HG02884 (cell line): ENCODE measurements at regions not wholly inside any gene's neighbourhood (a gene's known extent, or its start where the extent isn't known, plus 50 kb on each side); places are given as distances from the start of the nearest gene placed in this dataset.
"Not testable (repeated sequence)": the region's sequence is repeated elsewhere in the genome, so short reads cannot be mapped to it uniquely, and the experiment has no call there.

Experiments
- ATAC-seq: cut with Tn5 transposase; IDR thresholded peaks from one replicate; pipeline ENCODE4 v1.9.1; 2021; ENCODE audit warnings: mild to moderate bottlenecking, moderate library complexity; ENCODE audit not compliant: unreplicated experiment

DNA sequence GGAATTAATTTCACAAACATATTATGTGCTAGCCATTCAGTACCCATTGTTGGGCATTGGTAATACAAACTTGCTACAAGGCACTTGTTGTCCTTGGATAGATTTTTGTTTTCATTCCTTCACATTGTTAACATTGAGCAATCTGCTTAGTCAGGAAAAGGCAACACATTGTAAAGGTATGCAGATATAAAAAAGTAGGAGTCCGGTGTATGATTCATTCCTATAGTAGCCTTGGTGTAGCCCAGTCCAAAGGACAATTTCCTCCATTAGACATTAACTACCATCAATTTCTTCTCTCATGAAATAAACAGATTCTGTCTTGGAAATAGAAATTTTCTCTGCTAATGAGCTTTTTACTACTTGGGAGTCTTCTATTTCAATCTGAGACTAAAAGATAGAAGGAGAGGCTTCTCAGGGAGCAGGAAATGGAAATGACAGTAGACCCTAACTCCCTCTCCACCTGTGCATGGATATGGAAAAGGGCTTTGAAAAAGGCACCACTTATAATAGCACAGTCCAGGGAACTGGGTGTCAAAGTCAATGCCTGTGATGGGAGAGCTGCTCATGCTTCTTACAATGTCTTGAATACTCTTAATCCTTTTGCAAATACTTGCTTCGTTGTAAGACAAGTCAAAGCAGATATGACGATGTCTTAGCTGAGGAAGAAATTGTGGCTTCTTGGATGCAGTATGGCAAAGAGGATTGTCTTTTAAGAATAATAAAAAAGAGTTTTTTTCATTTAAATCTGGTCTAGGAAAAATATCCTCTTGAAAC, 369.4 kb upstream of the CITED2 start:
- no peak for ATAC-seq

DNA sequence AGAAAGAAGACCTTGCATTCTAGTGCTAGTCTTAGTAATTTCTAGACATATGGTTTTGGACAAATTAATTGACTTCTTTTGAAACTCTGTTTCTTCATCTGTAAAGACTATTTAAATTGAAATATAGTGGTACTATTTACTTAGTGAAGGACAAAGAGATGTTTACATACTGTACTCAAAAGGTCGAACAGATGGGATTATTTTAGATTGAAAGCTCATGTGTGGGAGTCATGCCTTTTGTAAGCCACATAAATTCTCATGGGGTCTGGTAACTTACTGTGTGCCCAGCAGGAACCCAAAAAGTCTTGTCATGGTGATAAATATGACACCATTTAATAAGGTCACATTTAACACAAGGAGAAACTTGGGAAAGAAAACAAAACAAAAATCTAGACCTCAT, 368.2 kb upstream of the CITED2 start:
- no peak for ATAC-seq

DNA sequence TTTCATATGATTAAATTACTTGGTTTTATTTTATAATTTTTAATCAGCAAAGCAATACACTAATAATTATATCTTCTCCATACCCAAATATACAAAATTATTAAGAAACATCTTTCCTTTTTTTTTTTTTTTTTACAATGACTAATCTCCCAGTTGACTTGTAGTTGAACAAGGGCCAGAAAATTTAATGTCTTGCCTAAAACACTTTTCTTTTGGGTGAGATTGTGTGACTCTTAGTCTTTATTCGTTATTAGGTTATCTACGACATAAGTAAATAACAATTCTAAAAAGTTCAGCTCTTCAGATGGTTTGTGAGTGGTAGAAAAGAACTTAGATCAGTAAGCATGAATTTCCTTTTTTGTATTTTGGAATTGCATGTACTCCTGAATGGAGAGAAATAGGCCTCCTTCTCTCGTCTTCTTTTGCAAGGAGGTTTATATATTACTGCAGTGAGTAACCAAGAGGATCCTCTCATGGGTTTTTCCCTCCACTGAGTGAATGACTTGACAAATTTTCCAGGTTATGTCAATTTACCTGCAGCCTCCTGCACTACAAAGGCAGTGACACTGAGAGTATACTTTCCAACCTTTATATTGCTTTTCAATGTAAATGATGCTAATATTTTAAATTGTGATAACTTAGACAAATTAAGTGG, 364.5 kb upstream of the CITED2 start:
- ATAC-seq: no peak

GRCh38 chr6:139736325-139736906, 362.0 kb upstream of the CITED2 start:
- ATAC-seq: peak; percentile 87

DNA sequence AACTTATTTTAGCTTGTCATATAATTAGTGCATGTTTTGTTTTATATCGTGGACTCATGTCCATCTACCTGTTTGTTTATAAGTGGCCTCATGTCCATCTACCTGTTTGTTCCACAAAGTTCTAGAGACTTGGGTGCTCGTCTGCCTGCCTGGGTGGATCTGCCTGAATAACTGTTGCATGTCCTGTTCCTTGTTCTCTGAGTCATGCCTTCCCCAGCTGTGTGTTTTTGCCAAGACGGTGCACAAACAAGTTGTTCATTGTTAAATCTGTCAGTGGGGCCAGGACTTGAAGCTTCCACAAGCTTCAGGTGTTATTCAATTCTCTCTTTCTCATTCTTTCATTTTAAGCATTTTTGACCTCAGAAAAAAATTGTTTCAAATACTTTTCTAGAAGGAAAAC, 358.0 kb upstream of the CITED2 start:
- ATAC-seq: no peak

- ATAC-seq: peak; percentile 44
Measured at GRCh38 chr6:139730340-139730974, 356.0 kb upstream of the CITED2 start.

DNA sequence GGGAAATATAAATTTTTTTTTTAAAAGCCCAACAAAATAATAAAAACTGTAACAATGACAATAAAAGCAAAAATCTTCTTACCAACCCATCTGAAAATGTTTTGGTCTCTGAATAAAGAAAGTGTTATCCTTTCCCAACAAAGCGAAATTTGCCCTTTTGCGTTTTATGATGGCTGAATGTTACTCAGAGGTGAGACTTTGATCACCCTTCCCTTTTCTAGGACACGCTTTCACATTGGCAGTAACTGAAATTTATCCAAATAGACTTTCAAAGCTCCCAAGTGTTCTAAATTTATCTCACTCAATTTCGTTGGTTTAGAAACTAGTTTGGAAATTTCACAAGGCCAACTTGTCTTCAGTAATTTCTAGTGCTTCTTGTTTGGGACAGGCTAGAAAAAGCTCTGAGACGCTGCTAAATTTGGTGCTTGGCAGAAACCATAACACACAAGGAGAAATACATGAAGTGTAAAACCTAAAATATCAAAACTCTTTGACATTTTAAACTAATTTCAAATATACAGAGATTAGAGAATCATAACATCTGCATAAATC, 354.5 kb upstream of the CITED2 start:
- ATAC-seq: no peak

DNA sequence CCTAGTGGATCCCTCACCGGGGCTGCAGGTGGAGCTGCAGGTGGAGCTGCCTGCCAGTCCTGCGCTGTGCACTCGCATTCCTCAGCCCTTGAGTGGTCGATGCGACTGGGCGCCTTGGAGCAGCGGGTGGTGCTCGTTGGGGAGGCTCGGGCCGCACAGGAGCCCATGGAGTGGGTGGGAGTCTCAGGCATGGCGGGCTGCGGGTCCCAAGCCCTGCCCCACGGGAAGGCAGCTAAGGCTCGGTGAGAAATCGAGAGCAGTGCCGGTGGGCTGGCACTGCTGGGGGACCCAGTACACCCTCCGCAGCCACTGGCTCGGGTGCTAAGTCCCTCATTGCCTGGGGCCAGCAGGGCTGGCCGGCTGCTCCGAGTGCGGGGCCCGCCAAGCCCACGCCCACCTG, 351.8 kb upstream of the CITED2 start:
- ATAC-seq: not testable (repeated sequence)

- no peak for ATAC-seq
Measured at GRCh38 chr6:139722530-139722929, 348.1 kb upstream of the CITED2 start.

- ATAC-seq: no peak
Measured at GRCh38 chr6:139721954-139722353, 347.5 kb upstream of the CITED2 start.

DNA sequence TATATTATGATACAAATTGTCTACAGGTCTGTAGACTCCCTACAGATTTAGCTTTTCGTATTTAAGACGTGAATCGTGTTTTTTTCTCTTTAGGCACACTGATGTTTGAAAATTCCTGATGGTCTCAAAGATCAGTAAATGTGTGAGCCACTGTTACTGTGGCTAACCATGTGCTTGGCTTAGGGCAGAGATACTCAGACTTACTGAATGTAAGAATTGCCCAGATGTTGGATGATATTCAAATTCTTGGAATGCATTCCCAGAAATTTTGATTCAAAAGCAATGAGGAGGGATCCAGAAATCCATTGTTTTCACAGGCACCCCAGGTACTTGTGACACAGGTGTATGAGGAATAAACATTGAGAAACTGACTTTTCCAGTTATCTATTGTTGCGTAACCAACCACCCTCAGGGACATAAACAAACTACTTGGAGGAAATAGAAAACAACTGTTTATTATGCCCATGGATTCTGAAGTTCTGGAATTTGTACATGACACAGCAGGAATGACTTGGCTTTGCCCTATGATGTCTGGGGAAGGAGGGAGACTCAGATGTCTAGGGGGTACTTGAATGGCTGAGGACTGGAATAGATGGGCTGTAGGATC, 339.6 kb upstream of the CITED2 start:
- no peak for ATAC-seq

DNA sequence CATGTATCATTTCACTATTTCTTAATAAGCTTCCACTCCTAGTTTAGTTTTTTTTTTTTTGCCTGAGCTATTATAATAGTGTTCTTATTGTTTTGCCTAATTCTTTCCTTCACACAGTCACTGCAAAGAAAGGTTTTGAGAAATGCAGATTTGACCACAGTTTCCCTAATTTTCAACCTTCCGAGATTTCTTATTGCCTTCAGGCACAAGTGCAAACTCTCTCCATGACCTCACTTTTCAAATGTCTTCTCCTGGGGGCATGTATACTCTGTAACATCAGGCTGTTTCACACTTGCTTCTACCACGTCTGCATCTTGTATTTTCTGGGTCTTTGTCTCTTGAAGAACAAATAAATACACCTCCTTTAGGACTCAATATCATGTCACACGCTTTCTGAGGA, 339.0 kb upstream of the CITED2 start:
- ATAC-seq: no peak

GRCh38 chr6:139712830-139713229, 338.4 kb upstream of the CITED2 start:
- no peak for ATAC-seq

DNA sequence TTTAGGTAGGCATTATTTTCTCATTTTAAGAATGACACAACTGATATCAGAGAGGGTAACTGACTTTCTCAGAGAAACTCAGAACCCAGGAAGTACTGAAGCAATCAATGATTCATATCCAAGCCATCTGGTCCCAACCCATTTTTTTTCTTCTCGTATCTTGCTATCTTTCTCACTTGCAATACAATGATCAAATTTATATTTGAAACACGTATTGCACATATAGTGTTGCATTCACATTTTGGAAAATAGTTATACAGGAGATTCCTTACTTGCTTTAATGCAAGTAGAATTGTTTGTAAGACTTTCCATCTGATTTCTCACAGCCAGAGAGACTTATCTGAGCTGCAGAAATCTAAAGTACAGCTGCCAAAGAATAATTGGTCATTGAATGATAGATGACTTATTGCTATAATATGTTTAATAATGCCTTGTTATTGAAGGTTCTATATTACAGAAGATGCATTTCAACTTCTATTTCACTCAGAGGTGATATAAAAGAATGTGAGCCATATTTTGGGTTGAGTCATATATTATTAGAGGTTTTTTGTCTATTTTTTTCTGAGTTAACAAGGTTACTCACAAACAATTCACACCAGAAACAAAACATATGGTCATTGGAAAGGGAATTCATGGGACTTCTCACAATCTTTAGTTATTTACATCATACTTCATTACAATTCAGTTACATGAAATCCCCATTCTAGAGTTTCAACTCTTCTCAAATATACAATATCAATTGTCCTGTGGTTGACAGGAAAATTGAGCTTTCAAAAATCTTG, 337.5 kb upstream of the CITED2 start:
- no peak for ATAC-seq

DNA sequence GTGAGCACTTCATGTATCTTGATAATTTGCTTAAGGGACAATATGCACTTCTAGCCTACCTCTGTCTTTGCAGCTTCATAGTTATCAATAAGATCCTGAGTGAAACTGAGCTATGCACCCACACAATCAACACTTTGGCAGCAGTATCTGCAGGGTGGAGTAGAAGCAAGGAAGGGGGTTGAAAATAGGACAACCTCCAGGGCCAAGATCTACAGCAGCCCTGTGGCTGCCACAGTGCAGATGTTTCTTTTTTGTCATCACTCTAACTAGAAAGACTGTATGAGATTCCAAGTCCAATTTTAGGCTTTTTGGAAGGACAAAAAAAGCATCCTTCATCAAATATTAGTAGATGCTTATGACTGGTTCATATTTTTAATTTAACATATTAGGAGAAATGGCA, 336.1 kb upstream of the CITED2 start:
- no peak for ATAC-seq

DNA sequence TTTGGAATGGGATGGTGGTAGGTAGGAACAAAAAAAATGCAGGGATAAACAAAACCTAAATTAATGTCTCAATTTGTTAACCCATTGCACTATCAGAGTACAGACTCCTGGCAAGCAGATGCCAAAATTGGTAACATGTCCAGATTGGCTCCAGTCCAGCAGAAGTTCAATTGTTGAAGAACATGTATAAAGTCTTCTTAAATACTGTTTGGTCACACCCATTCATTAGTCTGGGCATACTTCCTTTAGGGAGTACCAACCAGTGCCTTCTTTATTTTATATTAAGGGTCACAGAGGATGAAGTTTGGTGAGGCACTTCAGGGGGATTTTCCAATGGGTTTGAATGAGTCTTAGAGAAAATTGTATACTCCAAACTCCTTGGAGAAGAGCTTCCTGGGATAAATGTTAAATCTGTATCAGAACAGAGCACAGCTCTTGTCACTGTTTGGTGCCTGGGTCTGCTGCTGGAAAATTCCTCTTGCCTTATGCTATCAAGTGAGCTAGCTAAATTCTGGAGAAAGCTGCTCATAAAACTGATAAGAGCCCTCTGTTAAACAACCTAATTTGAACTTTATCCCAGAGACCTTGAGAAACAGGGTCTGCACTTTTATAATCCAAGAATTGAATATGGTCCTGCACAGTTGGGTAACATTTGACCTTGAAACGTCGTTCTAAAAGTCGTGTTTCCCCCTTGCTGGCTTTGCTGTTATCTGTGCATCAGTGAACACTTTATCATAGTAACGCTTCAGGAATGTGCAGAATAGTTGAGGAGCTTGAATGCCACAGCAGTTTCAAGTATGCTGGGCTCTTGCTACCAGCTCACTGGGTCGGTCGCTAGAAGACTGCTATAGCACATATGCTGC, 334.1 kb upstream of the CITED2 start:
- no peak for ATAC-seq

DNA sequence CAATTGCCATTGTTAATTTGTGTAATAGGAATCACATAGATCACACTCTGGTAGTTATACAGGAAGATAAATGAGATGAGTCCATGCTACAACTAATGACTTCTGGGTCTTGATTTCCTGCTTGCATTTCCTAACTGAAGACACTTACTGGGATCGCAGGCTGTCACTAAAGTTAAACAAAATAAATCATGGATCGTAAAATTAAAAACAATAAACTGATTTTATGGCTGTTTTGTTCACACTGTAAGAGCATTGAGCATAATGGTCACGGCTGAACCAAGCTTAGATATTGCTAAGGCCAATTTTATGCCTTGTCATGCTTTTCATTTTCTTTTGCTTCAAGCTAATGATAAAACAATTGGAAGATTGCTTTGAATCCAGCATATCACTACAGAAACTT, 332.5 kb upstream of the CITED2 start:
- ATAC-seq: no peak

DNA sequence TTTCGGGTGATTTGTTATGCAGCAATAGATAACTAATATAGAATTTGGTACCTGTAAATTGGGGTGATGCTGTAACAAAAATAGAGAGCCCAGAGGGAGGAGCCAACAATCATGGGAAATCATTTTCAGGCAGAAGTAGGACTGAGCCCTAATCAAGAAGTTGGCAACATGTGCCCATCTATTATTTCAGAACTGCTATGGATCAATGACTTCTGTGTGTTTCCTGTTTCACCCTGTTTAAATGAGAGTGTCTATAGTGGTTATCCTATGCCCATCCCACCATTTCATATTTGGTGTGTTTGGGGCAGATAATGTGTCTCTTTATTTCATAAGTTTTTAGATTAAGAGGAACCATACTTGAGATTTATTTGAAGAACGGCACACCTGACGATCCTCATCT, 330.8 kb upstream of the CITED2 start:
- ATAC-seq: no peak

GRCh38 chr6:139703780-139704179, 329.3 kb upstream of the CITED2 start:
- ATAC-seq: no peak
